ENCODE measurements at regions not wholly inside any gene's neighbourhood (a gene's known extent, or its start where the extent isn't known, plus 50 kb on each side); places are given as distances from the start of the nearest gene placed in this dataset.

DNA sequence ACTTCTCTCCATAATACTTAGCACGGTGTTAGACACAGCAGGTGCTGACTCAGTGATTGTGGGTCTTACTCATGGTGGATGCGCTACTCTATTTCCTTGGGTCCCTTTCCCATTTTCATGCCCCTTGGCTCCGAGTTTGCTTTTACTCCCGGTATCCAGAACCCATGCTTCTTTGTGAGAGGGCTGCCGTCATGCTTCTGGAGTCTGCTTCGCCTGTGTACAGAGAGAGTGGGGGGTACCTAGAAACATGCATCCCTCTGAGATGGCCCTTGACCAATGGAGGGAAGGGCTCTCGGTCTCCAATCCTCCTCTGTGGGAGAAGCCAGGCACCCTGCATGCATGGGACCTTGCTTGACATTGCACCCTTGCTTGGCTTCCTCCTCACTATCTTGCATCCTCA lies 160.4 kb downstream of the NRN1 start:
- Histone ChIP-seq H3K27ac (ENCODE audit: low read depth, low read length, poor library complexity, severe bottlenecking) (no peak overlapping the region), H2AFZ (ENCODE audit: low read length) (no peak overlapping the region), H3K9me2 (ENCODE audit: low read depth, low read length) (no peaks in the 10 kb centered on the region), H3K4me2 (ENCODE audit: low read length) (no peak overlapping the region), H3K9me3 (ENCODE audit: low read length) (0 out of 2 replicates have a peak, but pooled peaks cover 4% of the 10 kb centered on the region), H3K9ac (ENCODE audit: low read length) (no peak overlapping the region), H3K27me3 (ENCODE audit: insufficient read depth, low read length) (no peaks in the 10 kb centered on the region; the same call in 1 of the 2 replicates), H3K36me3 (ENCODE audit: insufficient read depth, low read length) (no peaks in the 10 kb centered on the region), H3F3A (ENCODE audit: insufficient read depth, low read length) (no peaks in the 10 kb centered on the region), H4K20me1 (ENCODE audit: insufficient read depth, low read length) (no peaks in the 10 kb centered on the region), H3K4me1 (ENCODE audit: insufficient read depth, low read length, severe bottlenecking) (peaks cover 7% of the 10 kb centered on the region), H3K79me2 (ENCODE audit: insufficient read depth, low read length) (no peaks in the 10 kb centered on the region), H3K4me3 (ENCODE audit: low read depth, low read length, poor library complexity, severe bottlenecking) (no peak overlapping the region)
- TF ChIP-seq, protein P1, sequence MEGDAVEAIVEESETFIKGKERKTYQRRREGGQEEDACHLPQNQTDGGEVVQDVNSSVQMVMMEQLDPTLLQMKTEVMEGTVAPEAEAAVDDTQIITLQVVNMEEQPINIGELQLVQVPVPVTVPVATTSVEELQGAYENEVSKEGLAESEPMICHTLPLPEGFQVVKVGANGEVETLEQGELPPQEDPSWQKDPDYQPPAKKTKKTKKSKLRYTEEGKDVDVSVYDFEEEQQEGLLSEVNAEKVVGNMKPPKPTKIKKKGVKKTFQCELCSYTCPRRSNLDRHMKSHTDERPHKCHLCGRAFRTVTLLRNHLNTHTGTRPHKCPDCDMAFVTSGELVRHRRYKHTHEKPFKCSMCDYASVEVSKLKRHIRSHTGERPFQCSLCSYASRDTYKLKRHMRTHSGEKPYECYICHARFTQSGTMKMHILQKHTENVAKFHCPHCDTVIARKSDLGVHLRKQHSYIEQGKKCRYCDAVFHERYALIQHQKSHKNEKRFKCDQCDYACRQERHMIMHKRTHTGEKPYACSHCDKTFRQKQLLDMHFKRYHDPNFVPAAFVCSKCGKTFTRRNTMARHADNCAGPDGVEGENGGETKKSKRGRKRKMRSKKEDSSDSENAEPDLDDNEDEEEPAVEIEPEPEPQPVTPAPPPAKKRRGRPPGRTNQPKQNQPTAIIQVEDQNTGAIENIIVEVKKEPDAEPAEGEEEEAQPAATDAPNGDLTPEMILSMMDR (IDR thresholded peaks at IDR 0.05; ENCODE audit: low read length), result no peak
- no peak for TF ChIP-seq EZH2 (IDR thresholded peaks at IDR 0.05; ENCODE audit: borderline replicate concordance, low read length)

DNA sequence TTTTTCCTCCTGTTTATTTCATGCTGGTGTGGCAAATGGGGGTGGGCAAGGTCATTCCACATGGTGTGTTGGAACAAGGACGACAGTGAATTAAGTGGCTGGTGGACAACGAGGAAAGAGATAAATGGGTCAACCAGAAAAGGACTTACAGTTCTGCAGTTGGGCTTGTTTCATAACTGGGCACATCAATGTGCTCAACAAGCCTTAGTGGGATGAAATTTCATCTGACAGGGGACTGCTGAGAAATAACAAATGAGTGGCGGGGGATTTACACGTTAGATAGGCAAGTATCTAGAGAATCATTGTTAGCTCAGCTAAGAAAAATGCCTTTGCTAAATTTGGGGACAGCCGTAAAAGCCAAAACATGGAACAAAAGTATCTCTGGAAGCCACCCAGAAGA lies 163.6 kb downstream of the NRN1 start:
- Histone ChIP-seq H3K4me1 (ENCODE audit: insufficient read depth, low read length, severe bottlenecking) (no peaks in the 10 kb centered on the region), H3K36me3 (ENCODE audit: insufficient read depth, low read length) (no peaks in the 10 kb centered on the region), H3K9me2 (ENCODE audit: low read depth, low read length) (no peaks in the 10 kb centered on the region), H3K9me3 (ENCODE audit: low read length) (0 out of 2 replicates have a peak, but pooled peaks cover 4% of the 10 kb centered on the region), H3K27me3 (ENCODE audit: insufficient read depth, low read length) (no peaks in the 10 kb centered on the region; the same call in 1 of the 2 replicates), H2AFZ (ENCODE audit: low read length) (no peak overlapping the region), H3K4me2 (ENCODE audit: low read length) (no peak overlapping the region), H3K9ac (ENCODE audit: low read length) (no peak overlapping the region), H3K4me3 (ENCODE audit: low read depth, low read length, poor library complexity, severe bottlenecking) (no peak overlapping the region), H3K27ac (ENCODE audit: low read depth, low read length, poor library complexity, severe bottlenecking) (no peak overlapping the region), H3F3A (ENCODE audit: insufficient read depth, low read length) (no peaks in the 10 kb centered on the region), H4K20me1 (ENCODE audit: insufficient read depth, low read length) (no peaks in the 10 kb centered on the region), H3K79me2 (ENCODE audit: insufficient read depth, low read length) (no peaks in the 10 kb centered on the region)
- TF ChIP-seq, protein P1 (IDR thresholded peaks at IDR 0.05; ENCODE audit: low read length), result no peak
- no peak for TF ChIP-seq EZH2 (IDR thresholded peaks at IDR 0.05; ENCODE audit: borderline replicate concordance, low read length)

DNA sequence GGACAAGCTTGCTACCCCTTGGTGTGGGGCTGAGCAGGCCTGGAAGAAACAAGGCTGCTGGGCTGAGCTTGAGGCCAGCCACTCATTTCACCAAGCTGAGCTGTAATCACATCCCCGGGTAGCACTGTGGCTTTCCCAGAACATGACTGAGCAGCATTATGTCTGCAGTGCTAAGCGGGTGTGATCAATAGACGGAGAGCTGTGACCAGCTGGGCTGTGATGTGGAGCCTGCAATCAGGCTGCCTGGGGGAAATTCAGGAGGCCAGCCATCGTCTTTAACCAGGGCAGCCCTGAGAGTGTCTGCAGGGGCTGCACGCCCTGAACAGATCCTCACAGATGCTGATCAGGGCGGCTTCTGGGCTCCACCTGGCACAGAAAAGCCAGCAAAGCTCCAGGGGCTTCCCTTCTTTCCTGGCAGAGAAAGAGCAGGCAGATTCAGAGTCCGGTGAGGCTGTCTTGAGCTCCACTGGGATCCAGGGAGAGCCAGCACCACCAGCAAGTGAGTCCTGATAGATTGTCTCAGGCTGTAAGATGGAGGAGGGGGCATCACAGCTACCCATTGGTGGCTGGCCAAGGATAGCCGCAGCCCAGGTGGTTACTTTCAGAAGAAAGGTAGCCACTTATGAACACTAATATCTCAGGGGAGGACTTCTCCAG lies 165.9 kb downstream of the NRN1 start:
- Histone ChIP-seq H3K36me3 (ENCODE audit: insufficient read depth, low read length) (no peaks in the 10 kb centered on the region), H3K9ac (ENCODE audit: low read length) (no peak overlapping the region), H4K20me1 (ENCODE audit: insufficient read depth, low read length) (no peaks in the 10 kb centered on the region), H3K9me2 (ENCODE audit: low read depth, low read length) (no peaks in the 10 kb centered on the region), H3K27me3 (ENCODE audit: insufficient read depth, low read length) (no peaks in the 10 kb centered on the region; the same call in 1 of the 2 replicates), H3K79me2 (ENCODE audit: insufficient read depth, low read length) (no peaks in the 10 kb centered on the region), H3K27ac (ENCODE audit: low read depth, low read length, poor library complexity, severe bottlenecking) (no peak overlapping the region), H3K4me2 (ENCODE audit: low read length) (no peak overlapping the region), H3K9me3 (ENCODE audit: low read length) (0 out of 2 replicates have a peak, but pooled peaks cover 4% of the 10 kb centered on the region), H2AFZ (ENCODE audit: low read length) (no peak overlapping the region), H3K4me1 (ENCODE audit: insufficient read depth, low read length, severe bottlenecking) (no peaks in the 10 kb centered on the region), H3K4me3 (ENCODE audit: low read depth, low read length, poor library complexity, severe bottlenecking) (no peak overlapping the region), H3F3A (ENCODE audit: insufficient read depth, low read length) (no peaks in the 10 kb centered on the region)
- no peak for TF ChIP-seq EZH2 (IDR thresholded peaks at IDR 0.05; ENCODE audit: borderline replicate concordance, low read length)
- TF ChIP-seq, protein P1 (IDR thresholded peaks at IDR 0.05; ENCODE audit: low read length), result no peak

Data from OCI-LY1 (cell line).